GM18858 (cell line): ENCODE measurements at regions not wholly inside any gene's neighbourhood (a gene's known extent, or its start where the extent isn't known, plus 50 kb on each side); places are given as distances from the start of the nearest gene placed in this dataset.
"Not testable (repeated sequence)": the region's sequence is repeated elsewhere in the genome, so short reads cannot be mapped to it uniquely, and the experiment has no call there.

Experiments used
- ATAC-seq: cut with Tn5 transposase; IDR thresholded peaks from one replicate; pipeline ENCODE4 v1.9.1; 2021; ENCODE audit not compliant: unreplicated experiment

DNA sequence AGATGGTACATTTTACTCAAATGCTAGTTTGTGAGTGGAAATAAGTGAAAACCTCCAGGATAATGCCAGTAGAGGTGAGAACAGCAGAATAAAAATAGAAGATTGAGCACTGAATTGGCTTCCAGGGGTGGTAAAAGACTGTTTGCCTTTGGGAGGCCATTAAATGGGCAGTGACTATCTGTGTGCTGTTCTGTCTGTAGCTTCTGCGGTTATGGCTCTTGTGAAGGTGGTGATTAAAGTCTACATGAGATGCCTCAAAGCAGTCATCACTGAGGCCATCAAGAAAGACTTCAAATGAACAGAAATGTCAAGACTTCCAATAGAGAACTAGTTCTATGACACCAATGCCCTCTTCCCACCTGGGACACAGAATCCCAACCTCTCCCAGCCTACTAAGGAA lies 108.8 kb downstream of the EFHB start:
- no peak for ATAC-seq

DNA sequence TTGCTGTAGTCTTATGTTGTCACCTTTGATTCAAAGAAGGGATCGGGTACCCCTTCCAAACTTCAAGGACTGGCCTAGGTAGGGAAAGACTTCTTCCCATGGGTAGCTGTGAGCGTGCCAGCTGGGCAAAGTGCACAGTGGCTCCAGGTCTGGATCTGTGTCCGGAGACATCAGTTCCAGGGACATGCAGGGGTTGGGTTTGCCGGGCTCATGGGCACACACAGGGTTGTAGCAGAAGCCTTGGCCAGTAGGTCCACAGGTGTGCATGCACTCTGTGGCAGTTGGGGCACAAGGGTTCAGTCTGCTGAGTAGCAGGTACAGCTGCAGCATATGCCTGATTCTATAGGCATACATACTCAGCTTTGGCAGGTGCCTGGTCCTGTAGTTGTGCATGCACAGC lies 111.2 kb downstream of the EFHB start:
- ATAC-seq, result no peak

DNA sequence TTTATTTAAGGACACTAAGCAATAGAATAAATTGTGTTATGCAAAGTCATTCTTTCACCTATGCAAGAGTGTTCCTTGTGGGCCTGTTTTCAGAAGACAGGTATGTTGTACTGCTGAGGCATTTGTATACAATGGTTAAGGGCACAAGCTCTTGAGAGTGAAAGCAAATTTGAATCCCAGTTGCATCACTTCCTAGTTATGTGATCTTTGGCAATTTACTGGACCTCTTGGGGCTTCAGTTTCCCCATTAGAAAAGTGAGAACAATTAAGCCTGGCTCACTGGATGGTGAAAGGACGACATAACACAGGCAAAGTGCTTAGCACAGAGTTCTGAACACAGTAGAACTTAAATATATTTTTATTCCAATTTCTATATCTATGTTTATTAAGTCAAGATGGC lies 117.4 kb downstream of the EFHB start:
- no peak for ATAC-seq

DNA sequence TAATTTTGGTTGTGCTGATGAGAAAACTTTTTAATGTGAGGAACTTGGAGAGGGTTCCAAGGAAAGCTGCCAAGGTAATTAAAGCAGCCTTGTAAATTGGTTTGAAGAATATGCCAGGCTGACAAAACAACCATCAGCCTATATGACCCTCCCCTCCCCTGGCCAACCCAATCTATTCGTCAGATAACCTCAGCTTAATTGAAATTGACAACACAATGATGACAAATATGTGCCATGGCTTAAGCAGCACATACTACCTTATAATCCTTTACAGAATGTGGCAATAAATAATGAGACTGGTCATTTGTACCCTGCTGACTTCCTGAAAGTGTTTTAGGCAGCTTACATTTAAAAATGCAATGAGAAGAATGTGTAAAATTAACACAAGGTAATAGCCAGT lies 118.2 kb downstream of the EFHB start:
- ATAC-seq, result no peak

DNA sequence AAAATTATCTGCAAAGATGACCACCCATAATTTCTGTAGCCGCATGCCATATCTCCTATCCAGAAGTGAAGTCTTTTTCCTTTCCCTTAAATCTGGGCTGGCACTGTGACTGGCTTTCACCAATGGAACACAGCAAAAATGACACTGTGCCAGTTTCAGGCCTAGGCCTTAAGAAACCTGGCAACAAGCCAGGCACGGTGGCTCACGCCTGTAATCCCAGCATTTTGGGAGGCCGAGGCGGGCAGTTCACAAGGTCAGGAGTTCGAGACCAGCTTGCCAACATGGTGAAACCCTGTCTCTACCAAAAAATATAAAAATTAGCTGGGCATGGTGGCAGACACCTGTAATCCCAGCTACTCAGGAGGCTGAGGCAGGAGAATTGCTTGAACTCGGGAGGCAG lies 120.3 kb downstream of the EFHB start:
- not testable (repeated sequence) for ATAC-seq

DNA sequence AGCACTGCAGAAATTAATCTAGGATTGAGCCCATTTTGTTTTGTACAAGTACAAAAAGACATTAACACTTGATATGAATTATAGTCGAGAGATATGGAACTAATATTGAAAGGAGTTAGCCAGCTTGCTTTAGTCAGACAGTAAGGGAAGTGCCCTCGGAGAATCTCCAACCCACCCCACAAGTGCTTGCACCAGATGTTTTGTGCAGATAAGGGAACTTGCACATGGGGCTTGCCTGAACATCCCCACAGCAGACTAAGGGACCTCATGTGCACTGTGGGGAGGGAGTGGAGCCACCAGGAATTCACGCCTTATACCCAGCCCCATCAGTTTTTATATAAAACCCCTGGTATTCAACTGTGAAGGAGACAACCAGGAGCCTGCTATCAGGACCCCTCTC lies 122.3 kb downstream of the EFHB start:
- no peak for ATAC-seq

DNA sequence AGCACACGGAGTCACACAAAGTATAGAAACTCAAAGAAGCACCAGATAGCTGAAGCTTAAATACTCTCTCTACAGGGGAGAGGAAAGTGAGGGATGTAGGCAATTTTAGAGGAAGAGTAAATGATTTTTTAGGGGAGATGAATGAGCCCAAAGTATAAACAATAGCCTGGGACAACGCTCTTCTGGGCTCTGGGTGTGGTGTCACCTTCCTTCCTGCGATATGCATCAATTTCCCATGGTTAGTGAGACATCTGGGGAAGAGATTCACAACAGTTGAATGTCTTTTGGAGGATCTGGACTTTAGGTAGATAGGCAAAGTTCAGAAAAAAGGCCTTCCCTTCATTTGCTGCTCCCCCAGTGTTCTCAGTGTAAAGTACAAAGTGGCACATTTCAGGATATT lies 125.2 kb downstream of the EFHB start:
- no peak for ATAC-seq

DNA sequence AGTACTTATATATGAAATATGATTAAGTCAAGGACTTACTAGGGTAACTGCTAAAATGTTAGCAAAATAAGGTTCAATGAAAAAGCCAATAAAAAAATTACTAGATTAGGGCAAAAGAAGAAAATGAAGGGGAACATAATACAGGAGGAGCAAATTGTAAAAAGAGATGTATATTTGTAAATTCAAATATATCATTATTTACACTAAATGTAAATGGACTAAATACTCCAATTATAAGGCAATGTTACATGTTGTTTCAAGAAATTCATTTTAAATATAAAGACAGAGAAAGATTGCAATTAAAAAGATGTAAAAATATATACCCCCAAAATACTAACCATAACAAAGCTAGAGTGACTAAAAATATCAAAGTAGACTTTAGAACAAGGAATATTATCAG lies 134.1 kb downstream of the EFHB start:
- no peak for ATAC-seq

DNA sequence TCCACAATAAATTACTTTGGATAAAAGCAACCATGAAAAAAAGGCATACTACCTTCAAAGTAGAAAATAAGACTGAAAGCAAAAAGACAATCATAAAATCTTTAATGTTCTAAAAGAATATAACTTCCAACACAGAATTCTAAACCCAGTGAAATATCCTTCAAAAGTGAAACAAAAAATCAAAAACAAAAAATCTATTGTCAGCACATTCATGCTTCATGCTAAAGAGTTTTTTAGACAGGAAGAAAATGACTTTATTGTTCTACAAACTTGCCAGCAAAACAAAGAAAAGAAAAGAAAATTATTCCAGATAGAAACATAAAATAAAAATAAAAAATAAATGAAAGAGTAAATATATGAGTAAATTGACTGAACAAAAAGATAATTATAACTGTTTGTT lies 134.9 kb downstream of the EFHB start:
- no peak for ATAC-seq

DNA sequence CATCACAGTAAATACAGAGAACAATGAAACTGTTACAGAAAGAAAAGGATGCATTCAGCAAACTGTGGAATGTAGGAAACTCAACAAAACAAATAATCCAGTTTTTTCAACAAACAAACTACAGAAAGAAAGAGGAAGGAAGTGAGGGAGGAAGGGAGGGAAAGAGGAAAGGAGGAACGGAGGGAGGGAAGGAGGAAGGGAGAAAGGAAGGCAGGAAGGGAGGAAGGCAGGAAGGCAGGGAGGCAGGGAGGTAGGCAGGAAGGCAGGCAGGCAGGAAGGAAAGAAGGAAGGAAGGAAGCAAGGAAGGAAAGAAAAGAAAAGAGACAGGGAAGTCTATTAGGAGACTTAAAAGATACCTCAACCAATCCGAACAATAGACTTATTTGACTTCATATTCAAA lies 135.7 kb downstream of the EFHB start:
- ATAC-seq, result no peak

DNA sequence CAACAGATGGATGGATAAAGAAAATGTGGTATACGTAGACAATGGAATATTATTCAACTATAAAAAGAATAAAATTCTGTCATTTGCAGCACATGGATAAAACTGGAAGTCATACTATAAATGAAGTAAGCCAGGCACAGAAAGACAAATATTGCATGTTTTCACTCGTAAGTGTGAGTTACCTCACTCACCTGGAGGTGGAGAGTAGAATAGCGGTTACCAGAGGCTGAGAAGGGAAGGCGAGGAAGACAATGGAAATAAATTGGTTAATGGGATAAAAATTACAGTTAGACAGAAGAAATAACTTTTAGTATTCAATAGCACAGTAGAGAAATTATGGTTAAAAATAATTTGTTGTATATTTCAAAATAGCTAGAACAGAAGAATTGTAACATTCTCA lies 141.6 kb downstream of the EFHB start:
- ATAC-seq, result no peak

DNA sequence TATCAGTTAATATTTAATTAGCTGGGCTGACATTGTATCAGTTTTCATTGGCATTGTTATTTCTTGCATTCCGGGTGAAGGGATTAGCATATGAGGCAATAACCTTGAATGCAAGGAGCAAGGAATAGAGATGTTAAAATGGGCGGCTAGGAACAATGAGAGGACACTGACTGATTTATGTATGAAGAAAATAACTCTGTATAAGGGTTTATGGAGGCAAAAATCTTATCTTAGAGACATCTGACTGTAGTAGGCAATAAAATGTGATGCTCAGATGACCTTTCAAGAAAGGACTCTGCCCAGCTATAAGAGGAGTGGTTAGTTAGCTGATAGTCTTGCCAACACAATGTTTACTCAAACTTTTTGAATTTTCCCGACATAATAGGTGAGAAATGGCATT lies 158.3 kb downstream of the EFHB start:
- no peak for ATAC-seq

DNA sequence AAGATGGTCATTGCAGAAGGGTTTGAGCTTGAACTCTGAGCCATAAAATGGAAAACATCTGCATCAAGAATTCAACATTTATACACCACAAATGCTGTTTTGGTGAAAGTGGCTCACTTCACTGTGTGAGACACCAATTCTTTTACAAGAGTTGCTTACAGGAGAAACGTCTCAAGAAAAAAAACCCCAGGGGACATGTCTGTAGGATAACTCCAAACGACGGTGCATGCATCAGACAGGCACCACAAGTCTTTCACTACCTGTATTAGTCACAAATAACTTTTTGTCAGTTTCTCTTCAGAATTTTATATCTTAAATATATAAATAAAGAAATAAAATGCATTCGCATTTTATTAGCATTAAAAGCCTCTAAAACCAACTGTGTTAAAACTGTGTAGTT lies 164.3 kb downstream of the EFHB start:
- ATAC-seq, result peak; percentile 63

DNA sequence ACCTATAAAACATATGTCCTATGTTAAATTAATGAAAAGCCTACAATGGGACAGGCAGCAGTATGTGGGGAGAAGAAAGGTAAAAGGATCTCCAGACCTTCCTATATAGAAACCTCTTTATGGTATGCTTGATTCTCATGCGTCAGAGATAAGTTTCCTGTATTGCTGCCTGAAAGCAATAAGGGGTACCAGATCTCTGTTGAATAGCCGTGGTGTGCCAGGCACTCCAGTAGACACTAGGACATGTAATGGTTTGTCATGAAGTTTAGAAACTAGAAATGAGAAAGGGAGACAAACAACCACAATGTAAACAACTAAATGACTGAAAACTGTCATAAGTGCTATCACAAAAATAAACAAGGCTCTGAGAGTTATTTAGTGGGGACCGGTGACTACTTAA lies 168.1 kb downstream of the EFHB start:
- no peak for ATAC-seq

DNA sequence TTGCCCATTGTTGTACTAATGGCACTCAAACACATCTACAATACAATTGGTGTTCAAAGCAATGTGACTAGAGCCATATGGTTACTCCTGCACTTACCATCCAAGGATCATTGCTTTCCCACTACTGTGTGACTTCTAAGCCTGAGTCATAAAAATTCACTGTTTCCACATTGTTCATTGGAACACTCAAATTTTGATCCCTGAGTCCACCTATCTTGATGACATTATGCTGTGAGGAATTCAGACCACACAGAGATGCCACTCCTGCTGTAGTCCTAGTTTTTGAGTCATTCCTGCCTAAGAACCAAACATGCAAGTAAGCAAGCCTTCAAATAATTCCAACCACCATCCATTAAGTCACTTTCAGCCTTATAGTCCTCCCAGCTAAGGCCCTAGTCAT lies 176.2 kb downstream of the EFHB start:
- no peak for ATAC-seq

DNA sequence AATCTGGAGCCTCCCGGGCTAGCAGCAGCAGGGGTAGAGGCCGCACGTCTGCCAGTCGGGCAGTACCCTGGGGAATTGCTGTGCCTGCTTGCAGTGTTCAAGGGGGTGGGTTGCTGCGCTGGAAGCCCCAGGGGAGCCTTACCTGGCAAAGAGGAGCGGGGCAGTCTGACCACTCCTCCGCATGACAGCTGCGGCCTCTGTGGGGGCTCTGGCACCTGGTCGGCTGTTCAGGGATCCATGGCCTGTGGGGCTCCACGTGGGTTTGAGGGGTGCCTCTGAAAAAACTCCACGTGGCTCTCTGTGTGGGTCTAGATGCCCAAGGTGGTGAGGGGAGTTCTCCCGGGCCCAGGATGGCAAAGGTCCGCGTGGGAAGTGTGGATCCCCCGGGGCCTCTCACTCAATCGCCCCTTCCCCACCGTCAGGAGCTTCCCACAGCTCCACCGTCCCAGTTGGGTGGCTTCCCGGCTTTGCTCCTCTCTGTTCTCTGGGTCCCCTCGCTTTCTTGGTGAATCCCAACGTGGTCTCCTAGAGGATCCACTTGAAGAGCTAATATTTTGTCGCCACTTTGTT lies 184.5 kb downstream of the EFHB start:
- no peak for ATAC-seq

DNA sequence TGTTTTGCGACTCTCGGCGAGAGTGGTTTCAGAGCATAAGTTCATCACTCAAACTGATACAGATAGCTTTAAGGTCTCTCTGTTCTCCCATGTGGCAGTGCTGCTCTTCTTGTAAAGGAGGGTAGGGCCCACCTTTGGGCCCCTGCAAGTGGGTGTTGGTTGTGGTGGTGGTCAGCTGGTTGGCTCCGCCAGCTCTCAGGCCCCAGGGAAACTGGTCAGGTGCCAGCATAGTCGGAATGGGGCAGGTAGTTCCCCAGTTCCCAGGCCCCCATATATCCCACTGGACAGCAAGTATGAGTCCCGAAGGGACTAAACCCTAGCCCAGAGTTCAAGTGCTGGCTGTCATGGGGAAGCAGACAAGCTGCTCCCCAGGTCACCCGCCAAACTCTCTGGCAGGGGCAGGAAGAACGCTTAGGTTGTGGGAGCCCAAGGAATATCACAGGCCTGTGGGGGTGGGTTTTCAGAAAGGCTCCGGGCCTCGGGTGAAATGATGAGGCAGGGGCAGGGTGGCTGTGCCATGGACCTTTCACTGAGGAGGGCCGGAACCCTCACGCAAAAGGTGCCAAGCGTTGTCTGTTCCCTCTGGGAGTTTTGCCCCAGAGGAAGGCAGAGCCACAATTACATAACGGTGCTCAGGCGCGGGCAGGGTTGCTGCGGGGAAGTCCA lies 185.1 kb downstream of the EFHB start:
- ATAC-seq, result no peak

DNA sequence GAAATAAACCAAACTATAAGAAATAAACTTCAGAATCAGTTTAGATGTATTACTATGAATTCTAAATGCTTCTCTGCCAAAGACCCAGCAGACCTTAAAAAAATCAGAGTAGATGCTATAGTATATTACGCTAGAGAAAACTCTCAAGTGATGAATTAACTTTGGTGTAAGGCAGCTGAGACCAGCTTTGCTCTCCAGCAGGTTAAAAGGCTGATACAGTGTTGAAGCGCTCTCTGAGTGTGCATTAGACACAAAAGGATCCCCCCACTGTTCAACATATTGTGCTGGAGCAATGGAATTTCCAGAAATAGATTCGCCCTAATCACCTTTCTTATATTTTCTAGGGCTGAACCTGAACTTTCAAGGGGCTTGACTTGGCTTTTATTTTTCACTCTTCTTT lies 190.0 kb downstream of the EFHB start:
- ATAC-seq, result no peak

DNA sequence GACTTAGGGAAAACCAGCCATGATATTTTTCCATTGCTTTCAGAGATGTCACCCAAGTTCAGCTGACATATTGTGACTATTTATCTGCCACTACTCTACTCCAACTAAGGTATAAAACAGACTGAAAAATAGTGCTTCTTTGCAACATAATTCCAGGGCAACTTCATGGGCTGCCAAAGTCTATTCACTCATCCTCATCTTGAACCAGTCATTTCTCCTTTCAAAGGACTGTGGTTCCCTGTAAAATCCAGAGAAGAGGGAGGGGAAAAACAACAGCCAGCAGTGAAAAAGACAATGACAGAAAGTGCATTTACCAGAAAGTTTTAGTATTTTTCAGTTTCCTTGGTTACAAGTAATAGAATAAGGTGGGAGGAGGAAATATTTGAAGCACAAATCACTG lies 191.1 kb downstream of the EFHB start:
- ATAC-seq, result no peak

DNA sequence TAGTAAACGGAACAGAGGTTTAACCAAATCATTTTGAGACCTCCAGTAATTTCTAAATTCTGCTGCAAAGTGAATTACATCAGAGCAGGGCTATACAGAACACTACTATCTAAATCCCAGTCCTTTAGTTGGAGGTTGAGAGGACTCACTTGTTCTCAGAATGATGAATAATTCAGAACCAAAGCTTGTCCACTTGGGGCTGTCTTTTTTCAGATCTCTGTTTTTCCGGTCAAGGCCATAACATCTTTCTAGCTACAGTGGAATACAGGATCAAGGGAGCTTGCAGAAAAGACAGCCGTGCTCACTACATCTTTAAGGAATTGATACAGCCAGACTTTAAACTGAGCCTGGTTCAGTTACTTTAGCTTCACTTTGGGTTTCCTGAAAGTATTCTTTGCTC lies 194.5 kb downstream of the EFHB start:
- no peak for ATAC-seq

DNA sequence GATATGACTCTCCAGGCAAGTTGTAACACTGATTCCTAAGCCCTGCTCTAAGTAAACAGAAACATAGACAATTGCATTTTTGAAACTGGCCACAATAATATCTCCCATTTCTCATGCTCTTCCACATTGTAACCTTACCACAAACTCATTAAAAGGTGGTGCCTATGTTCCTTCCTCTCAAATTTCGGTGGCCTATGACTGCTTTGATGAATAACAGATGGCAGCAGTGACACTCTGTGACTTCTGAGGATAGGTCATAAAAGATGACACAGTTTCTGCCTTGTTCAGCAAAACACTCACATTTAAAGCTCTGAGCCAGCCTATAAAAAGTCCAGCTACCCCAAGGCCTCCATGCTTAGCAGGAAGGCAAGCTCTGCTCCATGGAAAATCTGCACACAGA lies 195.2 kb downstream of the EFHB start:
- no peak for ATAC-seq

DNA sequence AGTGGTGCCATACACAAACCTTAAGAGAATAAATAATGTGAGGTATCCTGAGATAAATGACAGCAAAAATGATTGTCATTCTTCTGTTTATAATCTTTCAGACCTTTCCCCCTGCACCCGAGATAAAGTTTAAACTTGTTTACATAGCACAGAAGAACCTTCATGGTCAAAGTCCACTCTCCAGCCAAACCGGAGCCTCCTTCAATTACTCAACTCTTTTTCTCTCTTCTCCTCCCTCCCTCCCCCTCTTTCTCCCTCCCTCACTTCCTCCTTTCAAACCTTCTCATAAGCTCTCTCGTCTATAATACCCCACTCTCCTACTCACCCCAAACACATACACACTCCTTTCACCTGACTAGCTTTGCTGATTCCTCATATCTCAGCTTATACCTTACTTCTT lies 198.9 kb downstream of the EFHB start:
- no peak for ATAC-seq

DNA sequence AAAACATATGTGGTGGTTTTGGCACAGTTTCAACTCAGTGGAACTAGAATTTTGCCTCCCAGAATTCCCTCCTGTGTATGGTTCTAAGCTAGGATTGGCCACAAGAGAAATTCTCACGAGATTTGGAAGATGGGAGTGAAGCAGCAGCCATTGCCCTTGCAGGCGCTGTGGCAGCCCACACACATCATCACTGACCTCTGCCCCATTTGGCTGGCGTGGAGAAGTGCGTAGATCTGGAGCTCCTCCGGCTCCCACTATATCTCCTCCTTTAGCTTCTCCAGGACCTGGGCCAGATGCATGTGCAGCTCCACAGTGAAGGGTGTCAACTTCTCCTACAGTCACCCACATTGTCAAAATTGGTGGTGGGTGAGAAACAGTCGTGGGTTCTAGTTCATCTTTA lies 199.6 kb downstream of the EFHB start:
- ATAC-seq, result no peak
